ENCODE measurements at regions not wholly inside any gene's neighbourhood (a gene's known extent, or its start where the extent isn't known, plus 50 kb on each side); places are given as distances from the start of the nearest gene placed in this dataset.

- Histone ChIP-seq H3K23me2 (ENCODE audit: insufficient read length, low read depth, low read length, poor library complexity, severe bottlenecking) (no peaks in the 10 kb centered on the region), H3K56ac (ENCODE audit: insufficient read length, low read depth, low read length) (no peak overlapping the region), H3K27me3 (ENCODE audit: insufficient read depth, low read length) (no peaks in the 10 kb centered on the region), H3K9ac (ENCODE audit: extremely low read depth, insufficient read length, low read length) (no peak overlapping the region), H4K5ac (ENCODE audit: insufficient read length, low read depth, low read length) (no peak overlapping the region), H3K23ac (ENCODE audit: insufficient read length, low read depth, low read length) (no peak overlapping the region), H3K4ac (ENCODE audit: low read depth, low read length) (no peak overlapping the region), H3K79me2 (ENCODE audit: insufficient read depth, low read length) (no peaks in the 10 kb centered on the region), H2BK12ac (ENCODE audit: insufficient read length, low read depth, low read length) (no peak overlapping the region), H2BK120ac (ENCODE audit: low read depth, low read length, poor library complexity, severe bottlenecking) (no peak overlapping the region), H3K79me1 (ENCODE audit: insufficient read depth, low read depth, low read length, poor library complexity, severe bottlenecking) (no peaks in the 10 kb centered on the region), H4K91ac (ENCODE audit: insufficient read length, low read depth, low read length) (no peak overlapping the region), H4K20me1 (ENCODE audit: control insufficient read depth, insufficient read depth, insufficient read length) (no peaks in the 10 kb centered on the region), H4K8ac (replicated peaks; ENCODE audit: insufficient read length, low read depth, low read length) (no peak overlapping the region), H3K4me1 (ENCODE audit: insufficient read depth, low read length) (no peaks in the 10 kb centered on the region), H3K14ac (ENCODE audit: insufficient read depth, low read length) (no peak overlapping the region), H2BK5ac (ENCODE audit: insufficient read length, low read length) (no peak overlapping the region), H2AK5ac (ENCODE audit: insufficient read length, low read length) (no peak overlapping the region), H3K4me2 (ENCODE audit: insufficient read depth, insufficient read length, low read length) (no peak overlapping the region), H2BK15ac (ENCODE audit: low read depth, low read length) (no peak overlapping the region), H2AFZ (ENCODE audit: low read length) (no peak overlapping the region), H2BK20ac (ENCODE audit: low read depth, low read length, poor library complexity, severe bottlenecking) (no peak overlapping the region), H3K9me3 (ENCODE audit: control insufficient read depth, low read depth, low read length) (peaks cover 20% of the 10 kb centered on the region), H3T11ph (ENCODE audit: low read length) (no peak overlapping the region), H3K18ac (ENCODE audit: insufficient read length, low read depth, low read length) (no peak overlapping the region), H3K27ac (ENCODE audit: insufficient read length, low read depth, low read length) (no peak overlapping the region)
- H3K27ac Mint-ChIP-seq = no peak overlapping the region
- peaks cover 52 to 70% of the 10 kb centered on the region in 2 experiments for H3K9me3 Mint-ChIP-seq
- no peaks in the 10 kb centered on the region for H3K4me1 Mint-ChIP-seq
- no peak overlapping the region for H3K4me3 Mint-ChIP-seq
- no peak for TF ChIP-seq CTCF (conservative IDR thresholded peaks at IDR 0.05)
- no CpG with 5 or more reads among the region's 1 CpG for WGBS (ENCODE audit: extremely low coverage, insufficient read length, low lambda C conversion rate)
- no peak for DNase-seq
- peaks cover 0 to 17% (median 0%) of the 10 kb centered on the region in 3 experiments; a peak in 4 of 7 replicates for H3K36me3 Mint-ChIP-seq (ENCODE audit: insufficient read depth in 1 of 3, low read depth in 3 of 3)
- H3K27me3 Mint-ChIP-seq (ENCODE audit: low read depth) = no peaks in the 10 kb centered on the region
Measured at GRCh38 chr20:55855052-55855451, 150.3 kb downstream of the CBLN4 start.

All from H9 (cell line).